BJ (cell line): ENCODE measurements at regions not wholly inside any gene's neighbourhood (a gene's known extent, or its start where the extent isn't known, plus 50 kb on each side); places are given as distances from the start of the nearest gene placed in this dataset.
"Not testable (repeated sequence)": the region's sequence is repeated elsewhere in the genome, so short reads cannot be mapped to it uniquely, and the experiment has no call there.

Experiments
- CTCF ChIA-PET: fragments of 350-600 bp; formaldehyde crosslinking; extraction: SDS; loops from one replicate; lab custom pipeline; 2021; ENCODE audit warnings: antibody characterized with exemption, inconsistent platforms; lab: Yijun Ruan, JAX
- POLR2A ChIA-PET: fragments of 300-600 bp; sonication (Branson Sonifier 250); formaldehyde crosslinking; extraction: SDS; loops from one replicate; lab custom pipeline; 2021; ENCODE audit warnings: antibody characterized with exemption; lab: Charles Lee
- DNase-seq: peaks from one replicate; pipeline ENCODE4 v3.0.0-alpha.2; 2011; ENCODE audit warnings: low read depth
- H3K27me3 ChIP-seq: 2 replicates; pipeline ENCODE4 v1.6.0; 2011; ENCODE audit warnings: low read length; ENCODE audit not compliant: control insufficient read depth, insufficient read depth
- H3K36me3 ChIP-seq: 2 replicates; pipeline ENCODE4 v1.5.1; 2011; ENCODE audit warnings: low read length; ENCODE audit not compliant: control insufficient read depth, insufficient read depth
- H3K4me3 ChIP-seq: 2 replicates; pipeline ENCODE4 v1.5.1; 2011; ENCODE audit warnings: low read depth, mild to moderate bottlenecking, control low read depth, low read length
- CTCF ChIP-seq: IDR thresholded peaks from 2 replicates; pipeline ENCODE4 v1.5.1; 2011; ENCODE audit warnings: low read depth, mild to moderate bottlenecking, control low read depth, inconsistent platforms, low read length, moderate library complexity; ENCODE audit not compliant: insufficient read depth

GRCh38 chr22:22362936-22363335 lies 118.3 kb downstream of the VPREB1 start:
- no peak for DNase-seq
- H3K36me3 ChIP-seq = no peaks in the 10 kb centered on the region
- no peak overlapping the region for H3K4me3 ChIP-seq
- CTCF ChIA-PET = interaction anchor here (1.0 kb wide), 1 partner anchor 11 kb away, joined by 4 read pairs; no protein-coding TSS in a partner anchor
- no peak for TF ChIP-seq CTCF
- peaks cover 3% of the 10 kb centered on the region; the same call in 1 of the 2 replicates for H3K27me3 ChIP-seq
- POLR2A ChIA-PET = no interaction called here

DNA sequence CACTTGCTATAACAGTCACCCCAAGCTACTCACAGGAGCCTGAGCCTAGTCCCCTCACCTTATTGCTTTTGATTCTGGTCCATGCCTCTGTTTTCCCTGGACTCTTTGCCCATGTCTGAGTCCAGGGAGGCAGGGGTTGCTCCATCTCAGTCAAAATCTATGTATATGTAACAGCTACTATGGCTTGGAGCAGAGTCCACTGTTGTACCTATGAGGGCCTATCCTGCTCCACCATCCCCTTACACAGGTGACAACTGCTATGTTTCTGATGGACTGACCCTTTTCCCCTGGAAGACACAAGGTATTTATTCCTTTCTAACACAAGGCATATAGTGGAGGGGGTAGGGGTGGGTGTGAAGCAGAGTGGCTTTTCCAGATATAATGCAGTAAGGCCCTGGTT lies 119.6 kb downstream of the VPREB1 start:
- ChIA-PET POLR2A (no interaction called here), CTCF (no interaction called here)
- DNase-seq = no peak
- H3K36me3 ChIP-seq = no peaks in the 10 kb centered on the region
- no peak overlapping the region for H3K4me3 ChIP-seq
- H3K27me3 ChIP-seq = peaks cover 3% of the 10 kb centered on the region; the same call in 1 of the 2 replicates
- no peak for TF ChIP-seq CTCF

DNA sequence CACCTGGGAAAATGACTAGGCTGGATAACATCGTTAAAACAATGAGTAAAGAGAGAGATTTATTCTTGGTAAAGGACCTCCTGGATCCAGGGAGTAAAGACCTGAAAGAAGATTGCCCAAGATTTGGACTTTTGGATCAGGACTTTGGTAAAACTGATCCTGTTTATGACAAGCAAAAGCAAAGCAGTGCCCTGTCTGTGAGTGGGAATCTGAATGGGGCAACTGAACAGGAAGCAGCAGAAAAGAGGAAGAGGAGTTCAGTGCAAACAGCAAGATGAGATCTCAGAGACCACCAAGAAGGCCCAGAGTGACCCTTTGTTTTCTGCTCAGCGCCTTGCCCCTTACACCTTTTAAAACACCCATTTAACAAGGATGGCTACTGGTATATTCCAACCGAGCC lies 122.0 kb downstream of the VPREB1 start:
- TF ChIP-seq CTCF = no peak
- no peaks in the 10 kb centered on the region for H3K36me3 ChIP-seq
- H3K27me3 ChIP-seq = peaks cover 3% of the 10 kb centered on the region
- no peak for DNase-seq
- CTCF ChIA-PET = no interaction called here
- H3K4me3 ChIP-seq = no peak overlapping the region
- POLR2A ChIA-PET = no interaction called here

DNA sequence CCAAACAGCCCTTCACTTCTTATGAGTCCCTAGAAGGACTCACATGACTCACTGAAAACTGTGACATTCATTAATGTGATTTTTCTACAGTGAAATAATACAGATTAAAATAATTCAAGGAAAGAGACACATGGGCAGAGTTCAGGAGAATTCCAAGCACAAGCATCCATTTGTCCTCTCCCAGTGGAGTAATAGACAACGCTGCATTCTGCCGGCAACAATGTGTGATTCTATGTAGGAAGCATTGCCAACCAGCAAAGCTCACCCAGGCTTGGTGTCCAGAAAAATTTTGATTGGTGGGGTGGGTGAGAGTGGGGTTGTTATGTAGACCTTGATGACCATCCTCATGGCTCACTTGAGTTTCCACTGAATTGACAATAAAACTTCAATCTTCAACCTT lies 123.9 kb downstream of the VPREB1 start:
- Histone ChIP-seq H3K4me3 (no peak overlapping the region), H3K36me3 (no peaks in the 10 kb centered on the region), H3K27me3 (peaks cover 3% of the 10 kb centered on the region)
- ChIA-PET CTCF (interaction anchor here (2.3 kb wide), 1 partner anchor 12 kb away, joined by 5 read pairs; no protein-coding TSS in a partner anchor), POLR2A (no interaction called here)
- DNase-seq = no peak
- TF ChIP-seq CTCF = no peak

- DNase-seq, H3K27me3 ChIP-seq, H3K4me3 ChIP-seq, POLR2A ChIA-PET, H3K36me3 ChIP-seq: not testable (repeated sequence)
- CTCF ChIA-PET = interaction anchor here (2.3 kb wide), 1 partner anchor 13 kb away, joined by 5 read pairs; no protein-coding TSS in a partner anchor
Observed at GRCh38 chr22:22369219-22369963, 124.8 kb downstream of the VPREB1 start.

DNA sequence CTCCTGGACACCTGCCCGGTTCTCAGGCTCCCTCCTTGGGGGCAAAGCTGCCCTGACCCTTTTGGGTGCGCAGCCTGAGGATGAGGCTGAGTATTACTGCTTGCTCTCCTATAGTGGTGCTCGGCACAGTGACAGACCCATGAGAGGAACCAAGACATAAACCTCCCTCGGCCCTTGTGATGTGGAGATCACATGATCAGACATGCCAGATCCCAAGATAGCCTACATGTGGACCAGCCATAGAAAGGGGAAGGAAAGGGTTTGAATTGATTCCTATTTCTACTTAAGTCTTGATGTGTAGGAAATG lies 125.3 kb downstream of the VPREB1 start:
- ChIA-PET POLR2A (no interaction called here), CTCF (interaction anchor here (2.3 kb wide), 1 partner anchor 14 kb away, joined by 5 read pairs; no protein-coding TSS in a partner anchor)
- Histone ChIP-seq H3K4me3 (no peak overlapping the region), H3K36me3 (no peaks in the 10 kb centered on the region), H3K27me3 (peaks cover 3% of the 10 kb centered on the region)
- DNase-seq = no peak
- no peak for TF ChIP-seq CTCF
